HEK293 (cell line): ENCODE measurements at regions not wholly inside any gene's neighbourhood (a gene's known extent, or its start where the extent isn't known, plus 50 kb on each side); places are given as distances from the start of the nearest gene placed in this dataset.

Experiments
- CTCF ChIA-PET: fragments of 350-600 bp; formaldehyde crosslinking; extraction: SDS; loops from one replicate; lab custom pipeline; 2021; ENCODE audit warnings: antibody characterized with exemption; lab: Yijun Ruan, JAX
- POLR2A ChIA-PET: fragments of 300-600 bp; formaldehyde crosslinking; extraction: SDS; loops from one replicate; lab custom pipeline; 2020; ENCODE audit warnings: antibody characterized with exemption, inconsistent platforms; lab: Yijun Ruan, JAX
- H3K27ac ChIP-seq: fragments of 200-500 bp; sonication (Bioruptor generic); 2 replicates; pipeline ENCODE4 v1.5.1; 2014; ENCODE audit warnings: low read depth, low read length, control low read depth, inconsistent platforms; ENCODE audit errors: extremely low read depth
- H3K36me3 ChIP-seq, 2 experiments: fragments of 200-500 bp in 1 of 2; sonication (Bioruptor generic) in 1 of 2; 1 replicate in 1 of 2; 2 replicates in 1 of 2; pipeline ENCODE4 v1.5.1; 2014 to 2017; ENCODE audit warnings: inconsistent platforms in 2 of 2, low read length in 2 of 2; ENCODE audit not compliant: control insufficient read depth in 2 of 2, insufficient read depth in 1 of 2
- H3K4me1 ChIP-seq: fragments of 200-500 bp; sonication (Bioruptor generic); 2 replicates; pipeline ENCODE4 v1.5.1; 2014; ENCODE audit warnings: mild to moderate bottlenecking, low read length, inconsistent platforms; ENCODE audit not compliant: control insufficient read depth, insufficient read depth
- H3K4me3 ChIP-seq: 2 replicates; pipeline ENCODE4 v1.5.1; 2011; ENCODE audit warnings: low read depth, mild to moderate bottlenecking, control low read depth, low read length, moderate library complexity
- H3K9me3 ChIP-seq: fragments of 200-500 bp; sonication (Bioruptor generic); 2 replicates; pipeline ENCODE4 v1.5.1; 2014; ENCODE audit warnings: low read depth, low read length, inconsistent platforms; ENCODE audit not compliant: control insufficient read depth, insufficient read depth
- FEZF1 ChIP-seq: fragments of 450-650 bp; formaldehyde crosslinking; IDR thresholded peaks from 2 replicates; pipeline ENCODE4 v1.5.1; 2016; ENCODE audit warnings: missing biosample characterization, missing genetic modification characterization
- GLIS1 ChIP-seq: fragments of 450-650 bp; formaldehyde crosslinking; IDR thresholded peaks from 2 replicates; pipeline ENCODE4 v1.5.1; 2016; ENCODE audit warnings: missing biosample characterization, missing genetic modification characterization
- HIC1 ChIP-seq: fragments of 450-650 bp; formaldehyde crosslinking; IDR thresholded peaks from 2 replicates; pipeline ENCODE4 v1.5.1; 2016; ENCODE audit warnings: missing biosample characterization, missing genetic modification characterization
- SP3 ChIP-seq: fragments of 450-650 bp; formaldehyde crosslinking; IDR thresholded peaks from 2 replicates; pipeline ENCODE4 v1.5.1; 2016; ENCODE audit warnings: missing biosample characterization, missing genetic modification characterization
- ZFP3 ChIP-seq: fragments of 450-650 bp; formaldehyde crosslinking; IDR thresholded peaks from 2 replicates; pipeline ENCODE4 v1.5.1; 2016; ENCODE audit warnings: low read depth, missing biosample characterization, missing genetic modification characterization
- ZNF202 ChIP-seq: fragments of 450-650 bp; formaldehyde crosslinking; IDR thresholded peaks from 2 replicates; pipeline ENCODE4 v1.5.1; 2016; ENCODE audit warnings: missing biosample characterization, missing genetic modification characterization, borderline replicate concordance
- ZNF416 ChIP-seq: fragments of 450-650 bp; formaldehyde crosslinking; IDR thresholded peaks from 2 replicates; pipeline ENCODE4 v1.5.1; 2016; ENCODE audit warnings: missing biosample characterization, missing genetic modification characterization
- ZNF510 ChIP-seq: fragments of 450-650 bp; formaldehyde crosslinking; IDR thresholded peaks from 2 replicates; pipeline ENCODE4 v1.5.1; 2018; ENCODE audit warnings: mild to moderate bottlenecking, missing genetic modification characterization, missing biosample characterization; ENCODE audit not compliant: insufficient replicate concordance
- ZNF560 ChIP-seq: fragments of 450-650 bp; formaldehyde crosslinking; IDR thresholded peaks from 2 replicates; pipeline ENCODE4 v1.5.1; 2017; ENCODE audit warnings: missing biosample characterization, missing genetic modification characterization, borderline replicate concordance
- ZNF658 ChIP-seq: fragments of 450-650 bp; formaldehyde crosslinking; IDR thresholded peaks from 2 replicates; pipeline ENCODE4; 2016; ENCODE audit warnings: missing biosample characterization, missing genetic modification characterization
- ZNF791 ChIP-seq: fragments of 450-650 bp; formaldehyde crosslinking; IDR thresholded peaks from 2 replicates; pipeline ENCODE4 v1.5.1; 2016; ENCODE audit warnings: missing biosample characterization, missing genetic modification characterization
- ZNF792 ChIP-seq: fragments of 450-650 bp; formaldehyde crosslinking; IDR thresholded peaks from 2 replicates; pipeline ENCODE4 v1.5.1; 2016; ENCODE audit warnings: missing biosample characterization, missing genetic modification characterization
- ZNF830 ChIP-seq: fragments of 450-650 bp; IDR thresholded peaks from 2 replicates; pipeline ENCODE4 v1.5.0; 2018; ENCODE audit warnings: missing biosample characterization, missing genetic modification characterization, low read depth, mild to moderate bottlenecking, moderate library complexity
- ZNF843 ChIP-seq: fragments of 450-650 bp; formaldehyde crosslinking; IDR thresholded peaks from 2 replicates; pipeline ENCODE4 v1.5.1; 2016; ENCODE audit warnings: missing biosample characterization, missing genetic modification characterization
- ZSCAN16 ChIP-seq: fragments of 450-650 bp; formaldehyde crosslinking; IDR thresholded peaks from 2 replicates; pipeline ENCODE4 v1.5.1; 2016; ENCODE audit warnings: missing biosample characterization, missing genetic modification characterization
- TF ChIP-seq, protein P1 (sequence below): fragments of 450-650 bp; formaldehyde crosslinking; IDR thresholded peaks from 2 replicates; pipeline ENCODE4 v1.5.1; 2016; ENCODE audit warnings: missing biosample characterization, missing genetic modification characterization
- TF ChIP-seq, protein P2 (sequence below): fragments of 450-650 bp; formaldehyde crosslinking; IDR thresholded peaks from 2 replicates; pipeline ENCODE4 v1.5.1; 2016; ENCODE audit warnings: missing biosample characterization, missing genetic modification characterization
- TF ChIP-seq, protein P3 (sequence below): fragments of 450-650 bp; formaldehyde crosslinking; IDR thresholded peaks from 2 replicates; pipeline ENCODE4 v1.5.1; 2016; ENCODE audit warnings: missing biosample characterization, missing genetic modification characterization, borderline replicate concordance
- TF ChIP-seq, protein P4 (sequence below): fragments of 450-650 bp; IDR thresholded peaks from 2 replicates; pipeline ENCODE4 v1.5.1; 2018; ENCODE audit warnings: missing biosample characterization, mild to moderate bottlenecking, missing genetic modification characterization

GRCh38 chr9:78938821-78939220 lies 632.9 kb upstream of the TLE4 start:
- no peak for TF ChIP-seq ZNF843 (tag by site-specific recombination)
- TF ChIP-seq, protein P1, sequence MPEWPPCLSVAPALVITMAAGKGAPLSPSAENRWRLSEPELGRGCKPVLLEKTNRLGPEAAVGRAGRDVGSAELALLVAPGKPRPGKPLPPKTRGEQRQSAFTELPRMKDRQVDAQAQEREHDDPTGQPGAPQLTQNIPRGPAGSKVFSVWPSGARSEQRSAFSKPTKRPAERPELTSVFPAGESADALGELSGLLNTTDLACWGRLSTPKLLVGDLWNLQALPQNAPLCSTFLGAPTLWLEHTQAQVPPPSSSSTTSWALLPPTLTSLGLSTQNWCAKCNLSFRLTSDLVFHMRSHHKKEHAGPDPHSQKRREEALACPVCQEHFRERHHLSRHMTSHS: no peak
- TF ChIP-seq, protein P2, sequence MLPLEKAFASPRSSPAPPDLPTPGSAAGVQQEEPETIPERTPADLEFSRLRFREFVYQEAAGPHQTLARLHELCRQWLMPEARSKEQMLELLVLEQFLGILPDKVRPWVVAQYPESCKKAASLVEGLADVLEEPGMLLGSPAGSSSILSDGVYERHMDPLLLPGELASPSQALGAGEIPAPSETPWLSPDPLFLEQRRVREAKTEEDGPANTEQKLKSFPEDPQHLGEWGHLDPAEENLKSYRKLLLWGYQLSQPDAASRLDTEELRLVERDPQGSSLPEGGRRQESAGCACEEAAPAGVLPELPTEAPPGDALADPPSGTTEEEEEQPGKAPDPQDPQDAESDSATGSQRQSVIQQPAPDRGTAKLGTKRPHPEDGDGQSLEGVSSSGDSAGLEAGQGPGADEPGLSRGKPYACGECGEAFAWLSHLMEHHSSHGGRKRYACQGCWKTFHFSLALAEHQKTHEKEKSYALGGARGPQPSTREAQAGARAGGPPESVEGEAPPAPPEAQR: no peak
- Histone ChIP-seq H3K9me3 (no peaks in the 10 kb centered on the region), H3K4me1 (no peaks in the 10 kb centered on the region), H3K27ac (no peak overlapping the region), H3K4me3 (no peak overlapping the region), H3K36me3 (no peaks in the 10 kb centered on the region)
- ChIA-PET POLR2A (no interaction called here), CTCF (no interaction called here)

DNA sequence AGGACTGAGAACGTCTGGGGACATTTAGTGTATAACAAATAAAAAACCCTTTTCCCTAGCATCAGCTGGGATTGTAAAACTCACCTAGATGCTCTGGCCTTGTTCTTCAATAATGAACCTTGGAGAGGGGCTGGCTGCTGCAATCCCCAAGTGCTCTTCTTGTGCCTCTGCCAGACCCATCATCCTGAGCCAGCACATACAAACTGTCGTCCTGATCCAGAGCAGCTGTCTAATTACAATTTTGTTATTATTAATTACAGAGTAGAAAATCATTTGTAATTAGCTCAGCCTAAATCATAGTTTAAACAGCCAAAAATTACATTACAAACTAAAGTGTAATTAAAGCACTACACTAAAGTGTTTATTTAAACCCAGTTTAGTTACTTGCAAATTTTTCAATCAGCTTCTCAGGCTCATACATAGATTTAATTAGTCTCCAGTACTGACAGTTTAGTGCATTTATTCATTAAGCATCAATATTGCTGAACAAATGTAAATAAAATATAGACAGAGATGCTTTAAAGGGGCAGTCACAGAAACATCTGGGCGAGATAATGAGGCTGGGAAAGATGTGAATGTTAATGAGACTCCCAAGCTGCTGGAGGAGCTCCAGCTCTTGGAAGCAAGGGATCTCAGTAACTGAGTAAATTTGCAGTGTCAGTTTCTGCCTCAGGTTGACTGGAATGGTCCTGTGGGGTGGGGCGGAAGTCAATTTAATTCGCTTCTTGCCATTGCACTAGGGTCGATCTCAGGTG lies 632.3 kb upstream of the TLE4 start:
- POLR2A ChIA-PET: no interaction called here
- TF ChIP-seq ZNF416 (tag by site-specific recombination): no peak
- TF ChIP-seq HIC1: no peak
- no peak for TF ChIP-seq ZNF510 (tag by site-specific recombination)
- TF ChIP-seq ZNF830: no peak
- TF ChIP-seq ZFP3: no peak
- TF ChIP-seq SP3 (tag by site-specific recombination): no peak
- TF ChIP-seq ZNF792: no peak
- TF ChIP-seq ZNF202 (tag by site-specific recombination): no peak
- TF ChIP-seq ZNF658 (tag by site-specific recombination): no peak
- no peak for TF ChIP-seq FEZF1 (tag by site-specific recombination)
- TF ChIP-seq, protein P3, sequence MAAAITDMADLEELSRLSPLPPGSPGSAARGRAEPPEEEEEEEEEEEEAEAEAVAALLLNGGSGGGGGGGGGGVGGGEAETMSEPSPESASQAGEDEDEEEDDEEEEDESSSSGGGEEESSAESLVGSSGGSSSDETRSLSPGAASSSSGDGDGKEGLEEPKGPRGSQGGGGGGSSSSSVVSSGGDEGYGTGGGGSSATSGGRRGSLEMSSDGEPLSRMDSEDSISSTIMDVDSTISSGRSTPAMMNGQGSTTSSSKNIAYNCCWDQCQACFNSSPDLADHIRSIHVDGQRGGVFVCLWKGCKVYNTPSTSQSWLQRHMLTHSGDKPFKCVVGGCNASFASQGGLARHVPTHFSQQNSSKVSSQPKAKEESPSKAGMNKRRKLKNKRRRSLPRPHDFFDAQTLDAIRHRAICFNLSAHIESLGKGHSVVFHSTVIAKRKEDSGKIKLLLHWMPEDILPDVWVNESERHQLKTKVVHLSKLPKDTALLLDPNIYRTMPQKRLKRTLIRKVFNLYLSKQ (tag by site-specific recombination): no peak
- TF ChIP-seq ZNF791 (tag by site-specific recombination): no peak
- no peak for TF ChIP-seq GLIS1 (tag by site-specific recombination)
- TF ChIP-seq ZNF560: no peak
- TF ChIP-seq, protein P4, sequence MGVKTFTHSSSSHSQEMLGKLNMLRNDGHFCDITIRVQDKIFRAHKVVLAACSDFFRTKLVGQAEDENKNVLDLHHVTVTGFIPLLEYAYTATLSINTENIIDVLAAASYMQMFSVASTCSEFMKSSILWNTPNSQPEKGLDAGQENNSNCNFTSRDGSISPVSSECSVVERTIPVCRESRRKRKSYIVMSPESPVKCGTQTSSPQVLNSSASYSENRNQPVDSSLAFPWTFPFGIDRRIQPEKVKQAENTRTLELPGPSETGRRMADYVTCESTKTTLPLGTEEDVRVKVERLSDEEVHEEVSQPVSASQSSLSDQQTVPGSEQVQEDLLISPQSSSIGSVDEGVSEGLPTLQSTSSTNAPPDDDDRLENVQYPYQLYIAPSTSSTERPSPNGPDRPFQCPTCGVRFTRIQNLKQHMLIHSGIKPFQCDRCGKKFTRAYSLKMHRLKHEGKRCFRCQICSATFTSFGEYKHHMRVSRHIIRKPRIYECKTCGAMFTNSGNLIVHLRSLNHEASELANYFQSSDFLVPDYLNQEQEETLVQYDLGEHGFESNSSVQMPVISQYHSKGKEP (tag by site-specific recombination): no peak
- no peak for TF ChIP-seq ZSCAN16 (tag by site-specific recombination)
- CTCF ChIA-PET: no interaction called here
- Histone ChIP-seq H3K4me1 (no peaks in the 10 kb centered on the region), H3K36me3 (no peaks in the 10 kb centered on the region), H3K4me3 (no peak overlapping the region), H3K9me3 (no peaks in the 10 kb centered on the region), H3K27ac (no peak overlapping the region)
